ENCODE measurements at regions not wholly inside any gene's neighbourhood (a gene's known extent, or its start where the extent isn't known, plus 50 kb on each side); places are given as distances from the start of the nearest gene placed in this dataset.

DNA sequence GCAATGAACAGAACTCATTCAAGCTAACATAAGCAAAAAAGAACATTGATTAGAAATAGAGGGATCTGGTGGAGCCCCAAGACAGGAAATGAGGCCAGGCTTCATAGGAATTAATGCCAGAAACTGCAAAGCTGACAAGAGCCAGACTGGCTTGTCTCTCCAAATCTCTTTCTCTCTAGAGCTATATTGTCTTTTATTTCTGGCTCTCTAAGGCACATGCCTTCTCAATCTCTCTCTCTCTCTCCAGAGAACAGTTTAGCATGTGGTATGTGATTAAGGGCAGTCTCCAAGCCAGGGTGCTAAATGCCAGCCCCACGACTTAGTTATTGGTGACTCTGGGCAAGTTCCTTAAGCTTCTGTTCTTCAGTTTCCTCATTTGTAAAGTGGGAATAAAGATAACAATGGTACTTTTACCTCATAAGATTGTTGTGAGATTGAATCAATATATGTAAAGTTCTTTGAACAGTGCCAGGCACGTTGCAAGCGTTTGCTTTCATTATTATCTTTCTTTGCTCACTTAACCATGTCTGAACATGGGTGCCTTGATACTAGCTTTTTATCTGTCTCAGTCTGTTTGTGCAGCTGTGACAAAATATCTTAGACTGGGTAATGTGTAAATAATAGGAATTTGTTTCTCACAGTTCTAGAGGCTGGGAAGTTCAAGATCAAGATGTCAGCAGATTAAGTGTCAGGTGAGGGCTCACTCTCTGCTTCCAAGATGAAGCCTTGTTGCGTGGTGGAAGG is 123.2 kb downstream of the BDH1 start:
- H3K36me3 ChIP-seq (ENCODE audit: insufficient read depth in 1 of 2, low read depth in 1 of 2) = no peaks in the 10 kb centered on the region
- DNase-seq (no peak), ATAC-seq (no peak)
- H3K27ac ChIP-seq = no peak overlapping the region
- 54 to 60% (median 56%) methylated on average over 4 of the region's 4 CpGs for WGBS, 3 donors
- intact Hi-C loops (cut with DNase I) = no loop called here
- no peak overlapping the region for H3K4me3 ChIP-seq
- H3K4me1 ChIP-seq = no peaks in the 10 kb centered on the region
- H3K9me3 ChIP-seq = no peaks in the 10 kb centered on the region
- H3K27me3 ChIP-seq (ENCODE audit: insufficient read depth in 3 of 3, low read length in 2 of 3) = no peaks in the 10 kb centered on the region
- TF ChIP-seq, protein P1, sequence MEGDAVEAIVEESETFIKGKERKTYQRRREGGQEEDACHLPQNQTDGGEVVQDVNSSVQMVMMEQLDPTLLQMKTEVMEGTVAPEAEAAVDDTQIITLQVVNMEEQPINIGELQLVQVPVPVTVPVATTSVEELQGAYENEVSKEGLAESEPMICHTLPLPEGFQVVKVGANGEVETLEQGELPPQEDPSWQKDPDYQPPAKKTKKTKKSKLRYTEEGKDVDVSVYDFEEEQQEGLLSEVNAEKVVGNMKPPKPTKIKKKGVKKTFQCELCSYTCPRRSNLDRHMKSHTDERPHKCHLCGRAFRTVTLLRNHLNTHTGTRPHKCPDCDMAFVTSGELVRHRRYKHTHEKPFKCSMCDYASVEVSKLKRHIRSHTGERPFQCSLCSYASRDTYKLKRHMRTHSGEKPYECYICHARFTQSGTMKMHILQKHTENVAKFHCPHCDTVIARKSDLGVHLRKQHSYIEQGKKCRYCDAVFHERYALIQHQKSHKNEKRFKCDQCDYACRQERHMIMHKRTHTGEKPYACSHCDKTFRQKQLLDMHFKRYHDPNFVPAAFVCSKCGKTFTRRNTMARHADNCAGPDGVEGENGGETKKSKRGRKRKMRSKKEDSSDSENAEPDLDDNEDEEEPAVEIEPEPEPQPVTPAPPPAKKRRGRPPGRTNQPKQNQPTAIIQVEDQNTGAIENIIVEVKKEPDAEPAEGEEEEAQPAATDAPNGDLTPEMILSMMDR (IDR thresholded peaks at IDR 0.05) = no peak

DNA sequence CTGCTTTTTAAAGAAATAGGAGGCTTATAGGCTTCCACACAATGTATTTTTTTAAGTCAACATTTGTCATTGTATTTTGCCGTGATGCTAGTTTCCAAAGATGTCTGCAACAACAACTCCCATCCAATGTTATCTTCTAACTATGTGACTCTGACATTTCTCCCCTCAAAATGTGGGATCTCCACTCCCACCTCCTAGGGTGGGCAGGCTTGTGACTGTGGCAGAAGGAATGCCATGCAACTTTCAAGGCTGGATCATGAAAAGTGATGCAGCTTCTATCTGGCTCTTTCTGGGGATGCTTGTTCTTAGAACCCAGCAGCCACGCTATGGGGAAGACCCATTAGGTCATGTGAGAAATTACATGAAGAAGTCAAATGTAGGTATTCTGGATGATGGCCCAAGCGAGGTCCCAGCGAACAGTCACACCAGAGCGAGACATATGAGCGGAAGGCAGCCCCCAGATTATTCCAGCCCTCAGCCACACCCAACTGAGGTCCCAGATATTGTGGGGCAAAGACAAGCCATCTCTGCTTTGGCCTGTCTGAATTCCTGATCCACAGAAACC is 124.3 kb downstream of the BDH1 start:
- no peak overlapping the region for H3K27ac ChIP-seq
- ATAC-seq = no peak
- H3K4me3 ChIP-seq = no peak overlapping the region
- intact Hi-C loops (cut with DNase I) = no loop called here
- 88 to 95% (median 93%) methylated on average over 6 of the region's 6 CpGs for WGBS, 3 donors
- H3K4me1 ChIP-seq = no peaks in the 10 kb centered on the region
- no peak for DNase-seq
- H3K27me3 ChIP-seq (ENCODE audit: insufficient read depth in 3 of 3, low read length in 2 of 3) = no peaks in the 10 kb centered on the region
- H3K36me3 ChIP-seq (ENCODE audit: insufficient read depth in 1 of 2, low read depth in 1 of 2) = no peaks in the 10 kb centered on the region
- no peaks in the 10 kb centered on the region for H3K9me3 ChIP-seq
- TF ChIP-seq, protein P1 (IDR thresholded peaks at IDR 0.05) = no peak

DNA sequence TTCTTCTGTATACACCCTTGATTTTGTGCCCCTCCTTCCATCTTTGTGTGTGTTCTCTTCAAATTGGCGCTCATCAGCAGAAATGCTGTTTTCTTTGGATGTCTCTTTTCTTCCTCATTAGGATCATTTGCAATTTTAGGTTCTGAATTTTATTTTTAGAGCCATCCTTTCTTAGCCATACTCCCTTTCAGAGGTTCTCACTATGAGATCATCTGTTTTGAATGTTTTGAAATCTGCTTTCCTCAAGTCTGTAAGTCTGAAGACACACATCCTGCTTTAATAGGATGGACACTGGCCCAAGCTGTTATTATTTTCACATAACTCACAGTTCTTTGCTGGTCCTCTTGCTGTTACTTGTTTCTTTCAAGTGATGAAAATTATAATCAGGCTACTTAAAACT is 124.8 kb downstream of the BDH1 start:
- H3K27me3 ChIP-seq (ENCODE audit: insufficient read depth in 3 of 3, low read length in 2 of 3) = no peaks in the 10 kb centered on the region
- no peak for ATAC-seq
- no peak overlapping the region for H3K27ac ChIP-seq
- intact Hi-C loops (cut with DNase I) = no loop called here
- TF ChIP-seq, protein P1 (IDR thresholded peaks at IDR 0.05) = no peak
- H3K36me3 ChIP-seq (ENCODE audit: insufficient read depth in 1 of 2, low read depth in 1 of 2) = no peaks in the 10 kb centered on the region
- no peaks in the 10 kb centered on the region for H3K4me1 ChIP-seq
- no peaks in the 10 kb centered on the region for H3K9me3 ChIP-seq
- 69 to 79% (median 78%) methylated on average over 1 of the region's 1 CpG for WGBS, 3 donors
- DNase-seq = no peak
- no peak overlapping the region for H3K4me3 ChIP-seq

DNA sequence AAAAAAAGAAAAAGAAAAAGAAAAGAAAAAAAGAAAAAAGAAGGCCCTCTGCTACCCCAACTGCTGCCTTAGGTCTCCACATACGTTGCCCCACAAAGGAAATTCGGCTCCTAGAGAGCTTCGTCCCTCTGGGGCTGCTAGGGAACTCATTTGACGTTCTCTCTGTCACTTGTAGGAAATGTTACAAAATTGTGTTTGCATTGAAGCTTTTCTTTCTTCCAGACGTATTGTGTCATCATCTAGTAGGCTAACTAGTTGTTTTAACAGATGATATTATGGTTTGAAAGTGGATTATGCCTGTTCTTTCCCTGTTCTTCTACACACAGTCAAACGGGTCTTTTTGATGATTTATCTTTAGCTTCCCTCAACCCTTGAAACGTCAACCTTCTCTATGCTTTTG is 125.3 kb downstream of the BDH1 start:
- 63 to 69% (median 69%) methylated on average over 7 of the region's 7 CpGs for WGBS, 3 donors
- H3K9me3 ChIP-seq = no peaks in the 10 kb centered on the region
- no peak overlapping the region for H3K4me3 ChIP-seq
- no peaks in the 10 kb centered on the region for H3K36me3 ChIP-seq (ENCODE audit: insufficient read depth in 1 of 2, low read depth in 1 of 2)
- no peak for ATAC-seq
- no peaks in the 10 kb centered on the region for H3K27me3 ChIP-seq (ENCODE audit: insufficient read depth in 3 of 3, low read length in 2 of 3)
- TF ChIP-seq, protein P1 (IDR thresholded peaks at IDR 0.05) = no peak
- no peak for DNase-seq
- no peaks in the 10 kb centered on the region for H3K4me1 ChIP-seq
- H3K27ac ChIP-seq = no peak overlapping the region
- intact Hi-C loops (cut with DNase I) = no loop called here

DNA sequence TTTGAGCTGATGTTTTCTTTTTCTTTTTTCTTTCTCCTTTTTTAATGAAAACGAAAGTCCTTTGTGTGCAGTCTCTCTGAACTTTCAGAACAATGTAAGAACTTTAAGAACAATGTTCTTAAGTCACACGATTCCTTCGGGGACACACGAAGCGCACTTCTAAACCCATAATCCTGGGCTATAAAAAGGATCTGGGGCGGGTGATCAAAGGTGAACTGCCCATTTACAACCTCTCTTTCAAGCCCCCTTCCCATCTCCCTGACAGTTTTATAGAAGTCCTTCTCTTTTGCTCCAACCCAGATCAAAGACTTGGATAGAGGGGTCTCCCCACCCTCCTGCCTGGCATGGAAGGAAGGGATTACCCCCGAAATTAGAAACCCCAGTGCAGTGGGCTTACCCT is 126.8 kb downstream of the BDH1 start:
- intact Hi-C loops (cut with DNase I) = no loop called here
- Histone ChIP-seq H3K27ac (no peak overlapping the region), H3K36me3 (ENCODE audit: insufficient read depth in 1 of 2, low read depth in 1 of 2) (no peaks in the 10 kb centered on the region), H3K4me3 (no peak overlapping the region), H3K9me3 (no peaks in the 10 kb centered on the region), H3K4me1 (no peaks in the 10 kb centered on the region), H3K27me3 (ENCODE audit: insufficient read depth in 3 of 3, low read length in 2 of 3) (no peaks in the 10 kb centered on the region)
- ATAC-seq = no peak
- TF ChIP-seq, protein P1 (IDR thresholded peaks at IDR 0.05) = no peak
- WGBS, 3 donors = 57 to 65% (median 60%) methylated on average over 7 of the region's 7 CpGs
- no peak for DNase-seq
